ENCODE measurements at regions not wholly inside any gene's neighbourhood (a gene's known extent, or its start where the extent isn't known, plus 50 kb on each side); places are given as distances from the start of the nearest gene placed in this dataset.
"Not testable (repeated sequence)": the region's sequence is repeated elsewhere in the genome, so short reads cannot be mapped to it uniquely, and the experiment has no call there.

- DNase-seq: no peak
Measured at GRCh38 chr4:28444886-28445496, 1584.3 kb downstream of the STIM2 start.

- DNase-seq: no peak
Measured at GRCh38 chr4:28449085-28449484, 1588.4 kb downstream of the STIM2 start.

DNA sequence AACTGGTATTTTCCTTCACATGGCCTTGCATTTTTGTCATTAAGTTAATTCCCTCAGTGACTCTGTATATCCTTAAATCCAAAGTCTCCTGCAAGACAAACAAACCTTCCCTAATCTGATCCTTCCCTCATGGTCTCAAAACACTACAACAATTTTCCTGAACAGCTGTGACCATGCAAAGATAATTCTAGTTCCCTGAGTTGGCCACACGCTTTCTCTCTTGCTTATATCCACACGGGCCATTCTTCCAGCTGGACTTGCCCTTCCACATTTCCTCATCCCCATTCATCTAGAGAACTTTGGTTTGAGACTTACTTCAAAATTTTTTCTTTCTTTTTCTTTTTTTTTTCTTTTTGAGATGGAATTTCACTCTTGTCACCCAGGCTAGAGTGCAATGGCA lies 1590.7 kb downstream of the STIM2 start:
- DNase-seq: no peak

DNA sequence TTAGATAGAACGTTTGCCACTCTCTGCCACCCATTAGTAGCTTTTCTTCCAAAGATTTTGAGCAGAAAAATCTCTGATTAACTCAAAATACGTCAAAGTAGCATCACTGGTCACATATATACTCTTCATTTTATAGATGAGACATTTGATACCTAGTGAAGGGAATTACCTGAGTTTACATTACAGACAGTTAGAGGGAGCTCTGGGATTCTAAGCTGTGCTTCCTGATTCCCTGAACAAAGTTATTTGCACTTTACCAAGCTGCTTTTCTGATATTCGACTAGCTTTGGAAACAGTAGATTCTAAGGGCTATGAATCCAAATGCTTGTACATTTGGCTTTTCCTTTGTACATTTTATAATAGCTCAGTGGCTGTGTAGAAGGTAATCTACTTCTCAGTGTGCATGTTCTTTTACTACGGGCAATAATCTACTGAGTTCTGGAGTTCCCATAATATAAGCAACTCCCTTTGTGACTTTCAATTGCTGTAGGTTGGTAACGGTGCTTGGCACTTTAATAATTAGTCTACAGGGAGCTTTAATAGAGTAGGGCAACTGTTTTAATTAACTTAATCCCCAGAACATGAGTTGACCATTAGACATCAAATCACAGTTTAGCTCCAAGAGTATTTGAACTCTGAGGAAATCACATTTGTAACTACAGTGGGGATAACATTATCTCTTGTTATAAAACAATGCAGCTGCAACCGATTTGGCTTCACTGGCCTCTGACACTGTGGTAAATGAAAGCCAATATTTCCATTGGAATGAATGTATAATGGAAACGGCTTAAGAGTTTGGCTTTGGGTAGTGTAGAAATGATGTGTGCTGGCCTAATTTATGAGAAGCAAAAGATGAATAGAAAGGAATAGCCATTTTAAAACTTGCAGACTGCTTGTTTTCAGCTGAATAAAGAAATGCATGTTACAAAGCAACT lies 1602.4 kb downstream of the STIM2 start:
- no peak for DNase-seq

GRCh38 chr4:28464823-28465222 lies 1604.2 kb downstream of the STIM2 start:
- no peak for DNase-seq

DNA sequence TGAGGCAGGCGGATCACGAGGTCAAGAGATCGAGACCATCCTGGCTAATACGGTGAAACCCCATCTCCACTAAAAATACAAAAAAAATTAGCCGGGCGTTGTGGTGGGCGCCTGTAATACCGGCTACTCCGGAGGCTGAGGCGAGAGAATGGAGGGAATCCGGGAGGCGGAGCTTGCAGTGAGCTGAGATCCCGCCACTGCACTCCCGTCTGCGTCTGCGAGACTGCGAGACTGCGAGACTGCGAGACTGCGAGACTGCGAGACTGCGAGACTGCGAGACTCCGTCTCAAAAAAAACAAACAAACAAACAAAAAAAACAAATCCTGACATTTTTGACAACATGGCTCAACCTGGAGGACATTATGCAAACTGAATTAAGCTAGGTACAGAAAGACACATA lies 1606.2 kb downstream of the STIM2 start:
- DNase-seq: not testable (repeated sequence)

DNA sequence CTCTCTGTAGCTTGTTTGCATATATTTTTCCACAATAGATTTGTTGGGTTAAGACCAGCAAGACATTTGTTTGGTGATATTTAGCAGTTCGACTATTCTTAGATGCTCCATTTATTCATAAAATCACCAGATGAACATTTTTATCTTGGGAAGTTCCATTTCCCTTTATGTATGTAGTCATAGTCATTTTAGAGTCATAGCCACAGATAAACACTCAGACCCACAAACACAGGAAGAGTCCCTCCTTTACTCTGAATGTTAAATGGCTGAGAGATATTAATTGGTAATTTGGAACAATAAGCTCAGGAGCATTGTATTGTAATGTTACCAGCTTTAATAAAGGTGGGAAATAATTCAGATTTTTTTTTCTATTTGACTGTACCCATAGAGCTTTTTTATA lies 1608.7 kb downstream of the STIM2 start:
- DNase-seq: no peak

GRCh38 chr4:28469886-28470285 lies 1609.2 kb downstream of the STIM2 start:
- DNase-seq: no peak

DNA sequence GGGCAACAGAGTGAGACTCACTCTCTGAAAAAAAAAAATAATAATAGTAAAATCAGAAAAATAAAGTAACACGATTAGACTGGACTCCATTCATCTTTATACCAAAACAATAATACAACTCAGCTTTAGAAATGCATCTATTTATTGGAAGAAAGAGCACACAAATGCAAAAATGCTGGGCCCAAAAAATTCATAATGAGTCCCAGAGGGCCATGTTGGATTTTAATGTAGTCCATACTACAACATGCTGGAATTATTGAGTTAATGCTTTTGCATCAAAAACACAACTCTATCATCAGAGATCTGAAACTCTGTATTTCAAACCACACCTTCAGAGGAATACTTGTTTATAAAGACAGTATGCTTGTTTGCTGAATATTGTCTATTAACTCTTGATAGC lies 1614.7 kb downstream of the STIM2 start:
- DNase-seq: no peak

- no peak for DNase-seq
Measured at GRCh38 chr4:28479666-28480065, 1619.0 kb downstream of the STIM2 start.

DNA sequence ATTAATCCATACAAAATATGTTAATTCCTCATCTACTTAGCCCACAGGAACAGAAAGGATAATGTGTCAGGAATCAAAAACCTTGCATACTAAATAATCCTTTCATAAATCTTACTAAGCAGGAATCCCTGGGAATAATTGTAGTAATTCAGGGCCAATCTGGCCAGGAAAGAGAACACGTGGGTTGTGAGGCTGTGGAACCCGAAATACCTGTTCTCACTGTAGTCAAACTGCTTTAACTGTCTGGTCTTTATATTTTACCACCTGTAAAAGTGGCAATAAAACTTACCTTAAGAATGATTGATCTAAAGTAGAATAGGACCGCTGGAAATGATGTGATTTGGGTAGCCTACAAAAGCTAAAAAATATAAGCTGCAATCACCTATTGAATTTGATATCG lies 1620.9 kb downstream of the STIM2 start:
- DNase-seq: no peak

DNA sequence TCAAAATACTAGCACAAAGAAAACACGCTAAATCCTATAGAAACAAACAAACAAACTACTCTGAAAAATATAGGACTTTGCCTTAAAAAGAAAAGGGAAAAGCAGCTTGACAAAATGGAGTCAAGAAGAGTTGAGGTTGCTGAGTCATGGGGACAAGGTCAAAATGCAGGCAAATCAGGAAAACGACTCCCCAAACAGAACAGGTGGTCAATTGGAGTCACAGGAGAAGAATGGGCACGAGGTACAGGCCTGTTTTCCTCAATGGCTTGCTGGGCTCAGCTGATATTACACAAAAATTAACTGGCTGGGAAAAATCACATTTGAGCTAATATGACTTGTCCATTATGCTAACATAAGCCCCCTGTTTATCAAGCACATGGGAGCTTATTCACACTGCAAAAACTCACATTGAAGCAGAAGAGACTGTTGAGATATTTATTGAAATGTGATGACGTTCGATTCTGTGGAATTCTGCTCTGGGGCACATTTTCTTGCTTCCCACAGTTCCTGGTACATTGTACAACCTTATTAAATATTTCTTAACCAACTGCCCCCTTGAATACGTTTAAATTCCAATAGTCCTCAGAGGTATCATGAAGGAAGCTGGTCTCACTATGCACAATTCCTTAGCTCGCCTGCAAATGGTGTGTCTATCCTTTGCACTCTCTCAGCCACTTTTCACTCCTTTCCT lies 1622.1 kb downstream of the STIM2 start:
- no peak for DNase-seq

DNA sequence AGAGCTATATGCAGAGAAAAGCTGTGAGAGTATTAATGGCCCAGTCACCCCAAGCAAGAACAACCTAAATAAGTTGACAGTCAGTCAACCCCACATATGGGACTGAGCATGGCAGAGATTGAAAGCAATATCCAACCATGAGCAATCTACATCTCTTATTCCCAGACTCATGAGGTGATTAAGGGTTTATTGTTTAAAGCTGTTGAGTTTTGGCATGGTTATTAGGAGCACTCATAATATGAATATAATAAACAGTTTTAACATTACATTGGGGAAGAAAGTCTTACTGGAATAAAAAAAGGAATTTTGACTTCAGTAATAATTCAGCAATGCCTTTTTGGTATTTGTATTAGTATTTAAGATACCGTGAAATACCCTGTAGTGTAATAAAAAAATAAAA lies 1627.4 kb downstream of the STIM2 start:
- DNase-seq: no peak

DNA sequence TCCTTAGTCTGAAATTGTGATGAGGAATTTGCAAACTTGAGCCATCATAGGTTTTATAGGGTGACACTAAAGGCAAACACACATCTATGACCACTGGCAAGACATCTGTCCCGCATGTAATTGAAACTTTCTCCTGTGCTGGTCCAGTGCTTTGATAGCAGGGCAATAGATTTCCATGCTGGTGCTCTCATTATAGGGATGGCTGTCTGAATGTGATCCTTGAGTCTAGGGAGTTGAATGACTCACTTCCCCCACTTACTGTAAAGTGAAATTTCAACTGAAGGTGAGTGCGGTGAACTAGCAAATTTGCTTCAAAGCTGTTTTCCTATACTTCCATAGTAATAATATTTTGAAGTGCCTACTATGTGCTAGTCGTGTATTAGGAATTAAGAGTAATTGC lies 1630.0 kb downstream of the STIM2 start:
- no peak for DNase-seq

DNA sequence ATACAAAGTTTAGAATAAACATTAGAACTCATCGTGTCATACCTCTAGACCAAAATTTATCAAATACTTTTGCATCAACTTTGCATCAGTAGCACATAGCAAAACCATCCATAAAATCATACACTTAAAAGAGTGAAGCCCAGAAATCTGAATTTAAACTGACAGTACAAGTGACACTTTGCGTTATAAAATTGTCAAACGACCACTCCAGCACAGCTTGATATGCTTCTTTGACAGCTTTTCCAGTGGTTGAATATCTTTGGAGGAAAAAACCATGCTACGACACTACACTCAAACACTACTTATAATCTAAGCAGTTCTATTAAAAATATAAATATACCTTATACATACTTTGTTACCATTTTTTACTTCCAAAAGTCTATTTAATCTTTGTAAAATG lies 1644.4 kb downstream of the STIM2 start:
- DNase-seq: no peak

- DNase-seq: no peak
Measured at GRCh38 chr4:28508636-28509035, 1648.0 kb downstream of the STIM2 start.

- not testable (repeated sequence) for DNase-seq
Measured at GRCh38 chr4:28514766-28515165, 1654.1 kb downstream of the STIM2 start.

- DNase-seq: no peak
Measured at GRCh38 chr4:28518561-28519165, 1658.0 kb downstream of the STIM2 start.

DNA sequence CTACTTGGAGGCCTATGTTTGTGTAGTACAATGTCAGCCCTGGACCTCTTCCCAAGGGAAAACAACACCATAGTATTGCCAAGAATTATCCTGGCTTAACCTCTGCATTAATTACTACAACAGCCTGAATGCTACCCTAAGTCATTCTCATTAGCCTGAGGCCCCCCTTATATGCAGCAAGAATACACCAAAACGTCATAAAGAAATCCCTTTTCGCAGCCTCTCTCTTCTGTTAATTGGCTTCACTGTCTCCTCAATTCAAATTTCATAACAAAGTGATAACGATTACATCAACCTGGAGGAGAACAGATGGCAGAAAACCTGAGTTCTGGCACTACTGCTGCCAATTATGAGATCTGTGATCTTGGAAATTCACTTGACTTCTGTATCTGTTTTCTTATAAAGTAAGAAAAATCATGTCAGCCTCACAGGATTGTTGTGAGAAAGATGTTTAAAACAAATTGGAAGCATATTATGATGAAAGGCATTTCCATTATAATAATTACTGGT lies 1663.1 kb downstream of the STIM2 start:
- DNase-seq: no peak

DNA sequence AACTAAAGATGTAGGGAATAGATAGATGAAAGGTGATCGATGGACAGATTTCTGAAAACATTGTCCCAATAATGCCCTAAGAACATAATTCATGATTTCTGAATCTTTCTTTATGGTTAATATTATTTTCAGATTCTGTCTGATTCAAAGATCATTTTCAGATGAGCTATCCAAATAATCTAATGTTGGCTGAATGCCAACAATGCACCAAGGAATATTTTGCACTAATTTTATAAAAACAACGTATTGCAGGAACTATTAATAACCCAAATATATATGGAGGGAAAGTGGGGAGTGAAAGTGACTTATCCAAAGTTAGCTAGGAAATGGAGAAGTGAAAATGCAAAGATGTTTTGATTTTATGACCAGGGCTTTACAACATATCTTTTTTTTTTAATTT lies 1675.5 kb downstream of the STIM2 start:
- DNase-seq: no peak

DNA sequence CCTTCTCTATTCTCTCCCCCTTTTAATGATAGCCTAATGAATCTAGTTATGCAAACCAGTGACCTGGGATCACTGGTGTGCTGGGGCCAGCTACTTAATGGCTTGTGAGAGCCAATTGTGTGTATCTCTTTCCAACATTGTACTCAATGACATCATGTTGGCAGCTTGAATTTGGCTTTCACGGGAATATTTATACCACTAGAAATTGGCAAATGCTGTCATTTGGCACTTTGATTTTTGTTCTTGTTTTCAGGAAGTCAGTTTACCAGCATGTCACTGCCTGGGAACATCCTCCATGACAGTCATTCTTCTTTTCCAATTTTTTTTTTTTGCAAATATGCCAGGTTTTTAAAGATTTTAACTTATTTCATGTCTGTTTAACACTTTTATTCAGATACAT lies 1685.3 kb downstream of the STIM2 start:
- DNase-seq: no peak

GRCh38 chr4:28548136-28548535 lies 1687.5 kb downstream of the STIM2 start:
- no peak for DNase-seq

DNA sequence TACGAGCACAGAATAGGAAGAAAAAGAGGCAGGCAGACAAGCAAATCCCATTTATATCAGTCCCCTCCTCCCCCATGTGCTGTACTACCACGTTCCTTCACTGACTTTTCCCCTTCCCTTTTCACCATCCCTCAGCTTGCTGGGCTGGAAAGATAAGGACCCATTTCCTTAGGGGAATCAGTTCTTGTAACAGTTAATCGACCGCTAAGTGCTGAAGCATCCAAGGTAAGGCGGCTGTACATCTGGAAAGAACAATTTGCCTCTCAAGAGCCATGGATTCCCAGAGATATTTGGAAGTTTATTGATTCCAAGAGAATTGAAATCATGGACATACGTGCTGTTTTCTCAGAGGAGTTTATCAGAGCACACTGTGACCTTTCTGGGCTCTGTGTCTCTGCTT lies 1688.0 kb downstream of the STIM2 start:
- no peak for DNase-seq
